SIG-M5 treated with dmso at 0.1 percent for 504 hours (cell line): ENCODE measurements at regions not wholly inside any gene's neighbourhood (a gene's known extent, or its start where the extent isn't known, plus 50 kb on each side); places are given as distances from the start of the nearest gene placed in this dataset.

ENCODE experiments used
- DNase-seq: peaks from one replicate; lab custom pipeline; 2025; ENCODE audit not compliant: unreplicated experiment; lab: John Stamatoyannopoulos, UW

DNA sequence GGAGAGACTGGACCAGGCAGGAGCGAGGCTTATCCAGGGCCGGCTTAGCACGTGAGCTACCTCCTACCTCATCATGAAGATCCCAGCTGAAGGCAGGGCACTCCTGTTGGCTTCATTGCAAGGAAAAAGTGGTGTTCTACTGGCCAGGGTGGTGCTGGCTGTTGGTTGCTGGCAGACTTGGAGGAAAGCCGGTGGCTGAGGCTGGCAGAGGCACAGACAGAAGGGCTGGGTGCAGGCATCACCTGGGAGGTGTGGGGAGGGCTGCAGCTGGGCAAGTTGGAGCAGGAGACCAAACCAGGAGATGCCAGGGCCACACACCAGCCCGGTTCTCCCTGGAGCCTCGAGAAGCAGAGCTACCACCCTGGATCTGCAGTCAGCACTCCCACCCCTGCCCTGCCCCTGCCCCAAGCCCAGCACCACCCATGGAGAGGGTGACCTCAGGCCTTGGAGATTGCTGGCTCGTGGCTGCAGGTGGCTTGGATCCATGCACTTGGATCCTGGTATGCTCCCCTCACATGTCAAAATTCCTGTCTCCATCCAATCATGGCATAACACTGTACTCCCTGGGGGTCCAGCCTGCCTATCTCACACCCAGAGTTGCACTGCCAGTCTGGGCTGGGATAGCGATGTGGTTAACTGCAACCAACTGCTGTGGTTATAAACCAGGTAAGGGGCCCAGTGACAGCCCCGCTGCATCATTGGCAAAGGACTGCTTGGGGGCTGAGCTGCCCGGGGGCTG, 49.7 kb downstream of the GLI2 start:
- DNase-seq: no peak

DNA sequence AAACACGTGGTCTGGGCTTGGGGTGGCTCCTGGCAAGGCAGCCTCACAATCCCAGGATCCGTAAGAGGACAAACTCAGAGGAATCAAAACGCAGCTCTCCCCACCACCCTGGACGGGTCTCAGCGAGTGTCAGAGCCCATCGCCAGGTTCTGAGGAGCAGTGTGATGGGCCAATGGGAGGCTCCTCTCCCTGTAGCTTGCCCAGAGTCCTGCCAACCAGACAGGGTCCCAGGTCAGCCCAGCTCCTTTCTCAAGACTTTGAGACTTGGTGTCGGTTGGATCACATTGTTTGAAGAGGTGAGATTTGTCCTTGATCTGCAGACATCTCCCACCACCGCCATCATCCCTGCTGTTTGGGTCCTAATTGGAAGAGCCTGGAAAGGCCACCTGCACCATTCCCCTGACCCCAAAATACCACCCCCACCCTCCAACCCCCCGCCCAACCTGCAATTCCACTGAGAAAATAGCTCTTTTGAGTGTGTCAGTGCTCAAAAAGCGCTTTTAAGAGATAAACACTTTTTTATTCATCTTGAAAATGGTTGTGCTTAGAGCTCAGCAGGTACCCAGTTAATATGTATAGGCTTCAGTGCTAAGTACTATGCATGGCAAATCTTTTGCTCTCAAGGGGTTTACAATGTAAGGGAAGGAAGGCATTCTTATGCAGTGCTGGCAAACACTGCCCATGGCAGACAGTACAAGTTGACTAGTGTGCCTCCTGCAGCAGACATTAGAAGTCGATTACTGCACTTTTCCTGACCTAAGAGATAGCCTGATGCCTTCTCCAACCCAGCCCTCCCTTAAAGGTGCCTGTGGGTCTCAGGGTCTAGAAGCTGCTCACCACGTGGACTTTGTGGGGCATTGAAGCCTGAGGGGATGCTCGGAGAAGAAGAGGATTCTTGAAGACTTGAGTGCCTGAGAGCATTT, 50.6 kb downstream of the GLI2 start:
- no peak for DNase-seq

DNA sequence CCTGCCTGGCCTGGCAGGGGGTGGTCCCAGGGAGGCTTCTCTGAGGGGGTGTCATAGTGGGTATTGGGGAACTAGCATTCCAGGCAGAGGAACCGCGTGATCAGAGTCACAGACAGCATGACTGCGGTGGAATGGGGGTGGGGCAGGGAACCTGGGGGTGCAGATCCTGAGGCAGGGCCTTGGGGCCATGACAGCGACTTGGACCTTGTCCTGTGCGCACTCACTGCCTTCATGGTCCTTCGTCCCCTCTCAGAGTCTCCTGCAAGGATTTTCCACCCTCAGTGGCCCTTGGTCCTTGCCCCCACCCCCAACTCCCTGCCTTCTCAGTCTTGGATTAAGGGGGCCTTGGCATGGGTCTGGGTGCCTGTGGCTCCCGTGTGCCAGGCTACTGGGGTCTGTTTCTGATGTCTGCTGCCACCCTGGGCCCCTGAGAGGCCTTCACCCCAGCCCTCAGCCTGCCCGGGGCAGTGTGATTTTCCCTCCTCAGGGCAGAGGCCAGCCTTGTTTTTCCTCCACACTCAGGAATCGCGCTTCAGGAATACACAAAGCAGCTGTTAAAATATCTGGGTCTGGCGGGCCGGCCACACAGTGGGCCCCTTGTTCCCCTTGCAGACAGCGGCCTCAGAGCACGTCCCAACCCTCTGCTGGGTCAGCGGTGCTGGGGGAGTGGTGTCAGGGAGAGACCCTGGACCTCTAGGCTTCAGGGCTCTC, 51.6 kb downstream of the GLI2 start:
- no peak for DNase-seq

DNA sequence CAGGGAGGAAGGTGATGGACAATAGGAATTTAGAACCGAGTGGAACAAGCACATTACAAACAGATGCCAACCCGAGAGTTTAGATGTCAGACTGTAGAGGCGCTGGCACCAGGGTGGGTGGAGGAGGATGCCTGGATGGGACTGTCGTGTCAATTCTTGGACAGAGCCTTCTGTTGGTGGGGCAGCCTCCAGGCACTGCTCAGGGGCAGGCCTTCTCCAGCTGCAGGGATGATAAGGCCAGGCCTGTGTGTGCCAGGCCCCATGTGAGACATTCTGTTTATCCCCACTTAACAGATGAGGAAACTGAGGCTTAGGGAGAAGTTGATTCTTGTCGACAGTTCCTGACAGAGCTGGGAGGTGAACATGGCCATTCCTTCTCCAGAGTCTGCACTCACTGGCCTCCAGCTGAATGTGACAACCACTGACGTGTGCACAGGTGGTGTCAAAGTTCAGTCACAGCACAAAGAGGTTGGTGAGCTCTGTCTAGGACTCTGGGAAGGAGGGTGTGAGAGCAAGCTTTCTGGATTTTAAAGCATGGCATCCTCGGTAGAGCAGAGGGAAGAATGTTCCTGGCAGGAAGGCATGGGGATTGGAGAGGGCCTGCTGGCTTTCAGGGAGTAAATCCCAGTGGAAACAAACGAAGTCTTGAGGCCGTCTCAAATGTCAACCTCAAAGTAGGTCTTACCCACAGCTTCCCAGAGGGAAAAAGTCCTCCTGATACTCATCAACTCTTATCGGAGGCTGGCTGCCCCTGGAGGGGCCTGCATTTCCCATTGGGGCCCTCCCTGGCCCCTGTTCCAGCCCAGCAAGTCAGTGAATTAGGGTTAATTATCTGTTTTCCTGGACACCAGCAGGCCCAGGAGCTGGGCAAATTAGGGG, 52.4 kb downstream of the GLI2 start:
- DNase-seq: no peak

DNA sequence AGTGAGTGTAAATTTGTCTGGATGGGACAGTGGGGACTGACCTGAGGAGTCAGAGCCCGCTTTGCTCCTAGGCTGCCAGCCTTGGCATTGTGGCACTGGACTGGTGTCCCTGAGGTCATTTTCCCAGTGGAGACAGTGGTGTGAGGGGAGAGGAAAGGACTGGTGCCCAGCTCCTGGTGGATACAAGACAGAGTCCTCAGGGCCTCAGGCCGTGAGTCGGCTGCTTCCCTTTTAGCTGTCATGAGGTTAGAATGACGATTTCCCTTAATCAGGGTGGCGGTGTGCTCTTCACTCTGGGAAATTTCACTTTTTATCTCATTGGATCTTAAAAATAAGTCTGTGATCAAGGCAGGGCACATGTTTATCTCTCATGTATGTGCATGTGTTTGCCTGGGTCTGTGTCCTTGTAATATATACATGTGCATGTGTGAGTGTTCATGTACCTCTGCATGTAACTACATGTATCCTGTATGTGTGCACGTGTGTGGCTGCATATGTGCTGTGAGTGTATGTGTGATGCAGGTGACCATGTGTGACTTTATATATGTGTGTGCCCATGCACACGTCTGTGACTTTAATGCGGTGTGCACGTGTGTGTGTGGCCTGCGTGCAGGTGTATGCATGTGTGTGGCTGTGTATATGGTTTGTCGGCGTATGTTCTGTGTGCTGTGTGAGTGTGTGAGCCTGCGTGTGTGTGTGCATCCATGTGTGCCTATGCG, 55.7 kb downstream of the GLI2 start:
- no peak for DNase-seq

DNA sequence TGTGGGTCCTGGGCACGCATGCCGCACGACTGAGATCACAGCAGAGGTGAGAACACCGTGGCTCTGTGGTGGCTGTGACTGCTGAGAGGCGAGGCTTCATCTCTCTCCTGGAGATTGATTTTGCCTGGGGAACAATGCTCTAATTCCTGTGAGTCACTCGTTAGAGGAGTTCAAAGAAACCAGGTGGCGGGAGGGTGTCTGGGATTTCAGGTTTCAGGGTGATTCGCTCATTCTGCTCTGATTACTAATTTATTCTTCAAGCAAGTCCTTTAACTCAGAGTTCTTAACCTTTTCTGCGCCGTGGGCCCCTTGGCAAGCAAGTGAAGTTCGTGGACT, 56.3 kb downstream of the GLI2 start:
- DNase-seq: no peak

DNA sequence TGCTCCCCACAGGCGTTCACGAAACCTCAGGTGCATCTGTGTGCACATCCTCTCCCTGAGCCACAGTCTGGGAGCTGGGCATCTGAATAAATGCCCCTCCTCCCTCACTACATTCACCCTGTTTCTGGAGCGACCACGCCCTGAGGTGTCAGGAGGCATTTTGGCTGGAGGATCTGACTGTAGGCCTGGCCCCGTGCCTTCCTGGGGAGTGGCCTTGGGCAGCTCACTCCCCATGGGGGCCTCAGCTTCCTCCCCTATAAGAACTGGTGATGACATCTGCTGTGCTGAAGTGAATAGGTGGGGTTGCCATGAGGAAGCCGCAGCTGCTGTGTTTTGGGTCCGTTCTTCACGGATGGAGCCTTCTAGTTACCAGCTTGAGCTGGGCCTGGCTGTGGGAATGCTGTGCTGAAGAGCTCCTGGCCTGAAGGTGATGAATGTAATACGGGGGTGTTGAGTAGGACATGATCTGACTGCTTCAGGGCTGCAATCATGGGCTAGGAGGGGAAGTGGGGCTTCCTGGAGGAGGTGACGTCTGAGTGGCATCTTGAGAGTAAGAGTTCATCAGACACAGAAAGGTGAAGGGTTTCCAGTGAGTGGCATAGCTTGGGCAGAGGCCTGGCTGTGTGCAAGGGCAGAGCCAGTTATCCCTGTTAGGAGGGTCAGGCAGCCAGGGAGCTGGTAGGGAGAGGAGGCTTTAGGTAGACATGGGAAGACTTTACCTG, 58.2 kb downstream of the GLI2 start:
- DNase-seq: no peak

DNA sequence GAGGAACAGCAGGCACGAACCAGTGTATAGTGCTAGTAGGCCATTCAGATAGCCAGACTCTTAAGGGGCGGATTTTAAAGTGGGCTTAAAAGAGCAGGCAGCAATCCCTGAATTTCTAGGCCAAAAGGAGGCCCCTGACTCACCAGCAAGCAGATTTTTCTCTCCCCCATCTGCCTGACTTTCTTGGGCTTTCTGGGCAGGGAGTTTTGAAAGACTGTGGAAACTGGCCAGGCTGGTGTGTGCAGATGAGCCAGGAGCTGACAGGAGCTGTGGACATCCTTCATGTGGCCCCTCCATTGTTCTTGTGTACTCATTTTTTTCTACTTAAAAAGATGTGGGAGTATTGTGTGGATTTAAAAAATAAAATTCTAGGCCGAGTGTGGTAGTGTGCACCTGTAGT, 59.0 kb downstream of the GLI2 start:
- DNase-seq: no peak

DNA sequence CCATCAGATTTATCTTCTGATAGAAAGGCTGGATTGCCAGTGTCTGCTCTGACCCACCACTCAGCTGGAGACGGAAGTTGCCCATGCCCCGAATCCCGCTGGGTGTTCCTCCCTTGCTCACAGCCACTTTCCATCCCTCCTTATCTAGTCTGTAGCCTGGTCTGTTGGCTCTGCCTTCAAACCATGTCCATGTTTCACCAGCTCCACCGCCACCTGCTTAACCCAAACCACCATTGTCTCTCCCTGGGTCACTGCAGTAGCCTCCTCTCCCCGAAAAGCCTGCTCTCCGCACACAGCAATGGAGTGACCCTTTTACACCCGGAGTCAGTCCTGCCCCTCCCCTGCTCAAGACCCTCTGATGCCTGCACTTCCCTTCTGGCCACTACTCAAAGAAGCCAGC, 60.4 kb downstream of the GLI2 start:
- no peak for DNase-seq

DNA sequence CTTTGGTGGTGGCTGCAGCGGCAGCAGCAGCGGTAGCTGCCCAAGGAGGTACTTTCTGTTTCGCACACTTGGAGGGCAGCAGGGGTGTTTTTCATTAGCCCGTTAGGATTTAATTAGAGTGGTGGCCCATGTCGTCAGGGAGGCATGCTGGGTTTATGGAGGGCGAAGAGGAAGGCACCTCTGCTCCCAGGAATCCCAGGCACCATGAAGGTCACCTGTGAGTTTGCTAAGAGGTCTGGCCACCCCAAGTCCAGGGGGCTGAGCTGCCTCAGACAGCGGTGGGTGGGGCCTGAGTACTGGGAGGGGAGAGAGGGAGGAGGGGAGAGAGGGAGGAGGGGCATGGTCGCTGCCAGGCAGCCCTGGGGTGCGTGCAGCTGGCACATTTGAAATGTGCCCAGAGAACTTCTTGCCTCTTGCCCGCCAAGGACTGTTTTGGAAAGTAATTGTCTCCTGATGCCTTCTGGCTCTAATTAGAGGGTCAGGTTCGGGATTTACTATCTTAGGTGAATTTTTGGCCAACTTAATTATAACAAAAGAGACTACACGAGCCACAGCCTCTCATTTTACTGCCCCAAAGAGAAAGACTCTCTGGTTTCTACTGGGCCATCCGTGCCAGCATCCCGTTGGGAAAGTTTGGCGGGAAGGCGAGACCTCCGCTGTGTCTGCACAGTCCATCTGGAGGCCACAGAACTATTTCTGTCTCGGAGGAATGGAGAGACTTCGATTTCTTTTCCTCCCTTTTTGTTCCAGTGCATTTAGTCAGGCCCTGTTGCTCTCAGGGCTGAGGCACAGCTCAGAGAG, 62.0 kb downstream of the GLI2 start:
- no peak for DNase-seq

DNA sequence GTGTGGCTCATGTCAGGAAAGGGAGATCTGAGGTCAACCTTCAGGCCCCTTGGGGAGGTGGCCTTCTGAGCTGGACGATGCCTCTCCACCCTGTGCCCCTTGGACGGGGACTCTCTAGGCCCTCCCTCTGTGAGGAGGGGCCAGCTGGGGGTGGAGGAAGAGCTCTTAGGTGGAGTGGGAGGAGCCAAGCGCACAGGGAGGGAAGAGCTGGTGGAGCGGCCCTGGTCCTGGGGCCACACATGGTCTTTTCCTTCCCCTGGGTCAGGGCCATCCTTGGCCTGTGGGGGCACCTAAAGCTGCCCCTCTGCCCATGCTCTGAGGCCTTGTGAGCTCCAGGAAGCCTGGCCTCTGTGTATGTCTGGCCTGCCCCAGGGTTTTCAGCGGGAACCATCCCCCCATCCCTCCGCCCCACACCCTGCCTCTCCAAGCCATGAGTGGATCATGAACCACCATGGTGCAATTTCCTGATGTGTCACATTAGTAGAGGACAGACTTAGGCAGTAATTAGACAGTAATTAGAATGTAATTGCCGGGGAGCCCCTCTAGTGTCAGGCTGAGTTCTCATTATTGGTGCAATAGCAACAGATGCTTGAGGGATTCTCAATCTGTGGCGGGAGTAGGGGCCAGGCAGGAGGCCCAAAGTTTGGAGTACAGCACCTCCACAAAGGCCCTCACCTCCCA, 63.0 kb downstream of the GLI2 start:
- DNase-seq: peak; percentile 21

DNA sequence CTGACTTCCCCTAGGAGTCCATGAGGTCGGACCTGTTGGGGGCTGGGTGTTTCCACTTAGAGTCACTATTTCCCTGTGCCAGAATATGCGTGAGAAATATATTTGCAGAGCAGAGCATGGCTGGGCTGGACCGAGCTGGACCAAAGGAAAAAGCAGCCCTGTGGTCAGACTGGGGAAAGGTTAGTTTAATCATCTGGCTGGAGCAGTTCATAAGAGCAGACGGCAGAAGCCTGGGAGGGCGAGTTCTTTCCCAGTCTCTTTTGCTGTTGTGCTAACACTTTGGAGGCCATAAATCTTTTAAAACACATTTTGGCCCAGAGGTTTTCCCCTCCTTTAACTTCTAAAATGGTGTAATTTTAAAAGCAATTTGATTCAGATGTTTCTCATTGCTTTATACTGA, 66.5 kb downstream of the GLI2 start:
- no peak for DNase-seq

DNA sequence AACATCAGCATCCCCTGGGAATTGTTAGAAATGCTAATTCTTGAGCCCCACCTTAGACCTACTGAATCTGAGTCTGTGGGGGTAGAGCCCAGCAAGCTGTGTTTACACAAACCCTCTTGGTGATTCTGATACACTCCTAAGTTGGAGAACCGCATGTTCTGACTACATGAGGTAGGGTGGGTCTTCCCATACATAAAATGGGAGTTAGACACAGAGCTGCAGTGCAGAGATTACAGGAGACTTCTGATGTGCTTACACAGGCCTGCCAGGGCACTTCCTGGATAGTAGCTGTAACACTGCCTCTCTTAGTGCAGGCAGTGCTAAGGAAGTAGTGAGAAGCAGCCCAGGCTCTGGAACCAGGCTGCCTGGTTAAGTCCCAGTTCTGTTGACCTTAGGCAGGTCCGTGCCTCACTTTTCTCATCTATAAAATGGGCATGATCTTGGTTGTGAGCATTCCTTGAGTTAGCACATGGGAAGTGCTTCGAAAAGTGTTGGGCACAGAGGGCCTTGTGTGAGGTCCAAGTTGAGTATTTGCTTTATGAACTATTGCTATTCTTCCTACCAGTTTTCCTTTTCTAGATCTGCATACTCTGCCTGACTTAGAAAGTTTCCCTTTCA, 67.3 kb downstream of the GLI2 start:
- no peak for DNase-seq

DNA sequence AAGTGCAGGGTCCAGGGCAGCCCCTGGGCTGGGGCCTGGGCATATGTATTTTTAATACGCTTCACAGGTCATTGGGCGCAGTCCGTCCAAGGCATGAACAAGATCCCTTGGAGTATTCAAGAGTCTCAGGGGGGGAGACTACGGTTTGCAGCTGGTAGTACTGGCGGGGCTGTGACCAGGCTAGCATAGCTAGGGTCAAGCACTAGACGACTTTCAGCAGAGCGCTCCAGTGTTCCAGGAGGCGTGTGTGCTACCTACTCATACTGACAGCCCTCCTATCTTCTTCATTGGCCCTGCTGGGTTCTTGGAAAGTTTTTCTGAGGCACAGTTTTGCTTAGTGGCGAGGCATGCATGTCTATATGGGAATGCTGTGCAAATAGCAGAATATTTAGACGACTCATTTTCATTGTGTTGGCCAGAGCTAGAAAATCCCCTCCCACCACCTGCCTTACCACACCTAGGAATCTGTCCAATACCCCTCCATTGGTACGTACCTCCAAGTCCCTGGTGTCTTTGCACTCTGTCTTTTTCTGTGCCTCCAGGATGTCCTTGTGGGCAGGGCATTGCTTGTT, 68.2 kb downstream of the GLI2 start:
- DNase-seq: no peak

DNA sequence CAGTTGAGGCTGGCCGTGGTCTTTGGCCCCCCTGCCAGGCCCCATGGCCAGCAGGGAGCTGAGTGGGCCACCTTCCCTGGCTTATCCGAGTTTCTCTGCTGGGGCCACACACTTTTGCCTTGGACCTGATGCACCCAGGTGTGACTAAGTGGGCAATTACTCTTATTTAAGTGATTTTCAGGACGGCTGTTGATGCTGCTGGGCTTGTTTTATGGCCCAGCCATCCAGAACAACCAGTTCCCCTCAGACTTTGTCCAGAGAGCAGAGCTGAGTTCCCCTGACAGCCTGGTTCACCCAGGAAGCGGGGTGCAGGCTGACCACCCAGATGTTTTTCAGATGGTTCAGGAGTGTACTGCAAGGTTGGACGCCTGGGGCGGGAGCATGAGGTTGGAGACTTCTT, 68.8 kb downstream of the GLI2 start:
- no peak for DNase-seq

DNA sequence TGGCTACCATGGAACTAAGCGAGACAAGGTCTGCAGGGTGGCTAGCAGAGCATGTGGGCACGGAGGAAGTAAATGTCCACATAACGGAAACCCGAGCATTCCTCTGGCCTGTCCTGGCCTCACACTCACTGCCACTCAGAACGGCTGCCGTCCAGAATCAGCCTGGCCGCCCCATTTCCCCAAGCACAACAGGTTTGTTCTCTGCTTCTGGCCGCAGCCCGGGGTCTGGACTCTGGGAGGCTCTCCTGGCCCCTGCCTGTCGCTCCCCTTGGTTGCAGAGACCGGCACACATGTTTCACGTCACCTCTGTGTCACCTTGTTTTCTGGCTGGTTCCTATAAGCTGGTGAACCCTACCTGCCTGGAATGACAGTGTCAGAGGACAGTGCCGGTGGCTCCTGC, 69.3 kb downstream of the GLI2 start:
- no peak for DNase-seq

DNA sequence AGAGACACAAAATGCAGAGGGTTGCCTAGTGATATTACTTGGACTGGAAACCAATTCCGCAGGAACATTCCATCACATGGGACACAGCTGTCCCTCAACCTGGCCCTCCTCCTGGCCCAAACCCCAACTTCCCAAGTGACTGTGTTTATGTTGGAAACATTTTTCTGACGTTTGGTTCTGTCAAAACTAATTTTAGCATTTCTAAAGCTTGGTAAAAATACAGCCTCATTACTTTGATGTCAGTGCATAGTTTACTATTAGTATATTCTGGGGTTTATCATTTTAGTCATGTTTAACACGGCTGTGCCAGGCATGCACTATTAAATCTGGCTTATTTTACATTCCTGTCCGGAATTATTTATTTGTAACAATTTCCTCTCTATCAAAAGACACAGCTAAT, 69.9 kb downstream of the GLI2 start:
- DNase-seq: no peak

DNA sequence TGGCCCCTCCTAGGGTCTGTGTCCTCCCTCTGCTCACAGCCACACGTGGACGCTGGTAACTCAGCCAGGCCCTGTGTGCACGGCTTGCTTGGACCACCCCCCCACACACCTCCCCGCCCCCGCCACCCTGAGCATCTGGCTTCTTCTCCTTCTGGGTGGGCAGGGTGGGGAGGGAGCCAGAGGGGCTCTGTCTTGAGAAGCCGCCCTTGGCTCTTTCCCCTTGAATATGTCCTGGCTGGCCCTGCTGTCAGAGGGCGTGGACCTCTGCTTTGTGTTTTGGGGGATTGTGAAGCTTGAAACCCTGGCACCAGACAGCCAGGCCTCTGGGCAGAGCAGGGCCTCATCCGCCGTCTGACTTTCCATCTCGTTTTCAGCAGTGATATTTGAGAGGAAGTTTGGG, 72.1 kb downstream of the GLI2 start:
- DNase-seq: no peak
